Esophagus muscularis mucosa (tissue), 3 donors: ENCODE measurements at regions not wholly inside any gene's neighbourhood (a gene's known extent, or its start where the extent isn't known, plus 50 kb on each side); places are given as distances from the start of the nearest gene placed in this dataset.

Experiments used
- CTCF ChIP-seq, 3 experiments: fragments of 200-600 bp in 2 of 3; fragments of 450-650 bp in 1 of 3; sonication (generic) in 2 of 3; IDR thresholded peaks; one replicate each; pipeline ENCODE4 v1.5.1; 2017 to 2019; ENCODE audit warnings: antibody characterized with exemption in 3 of 3, mild to moderate bottlenecking in 2 of 3, moderate library complexity in 1 of 3
- POLR2AphosphoS5 ChIP-seq, 2 donors: sonication (generic); formaldehyde crosslinking; IDR thresholded peaks; one replicate each; pipeline ENCODE4 v1.6.1; 2017; ENCODE audit warnings: antibody characterized with exemption in 2 of 2

- TF ChIP-seq CTCF (IDR thresholded peaks at IDR 0.05) = no peak
- TF ChIP-seq POLR2AphosphoS5 (IDR thresholded peaks at IDR 0.05) = no peak
Measured at GRCh38 chr15:39250460-39251186, 330.3 kb upstream of the THBS1 start.
